Right lobe of liver (tissue), 4 donors: ENCODE measurements at regions not wholly inside any gene's neighbourhood (a gene's known extent, or its start where the extent isn't known, plus 50 kb on each side); places are given as distances from the start of the nearest gene placed in this dataset.

Experiments used
- POLR2A ChIP-seq: fragments of 450-650 bp; IDR thresholded peaks from one replicate; pipeline ENCODE4 v1.6.1; 2017; ENCODE audit warnings: antibody characterized with exemption, mild to moderate bottlenecking
- TF ChIP-seq, protein P1 (sequence below), 4 donors: fragments of 200-600 bp in 3 of 4; fragments of 450-650 bp in 1 of 4; IDR thresholded peaks; one replicate each; pipeline versions ENCODE4 v1.5.1 to v1.8.0; 2016 to 2022; ENCODE audit warnings: antibody characterized with exemption in 4 of 4, mild to moderate bottlenecking in 2 of 4
- donor health status: DM: no; HTN: no; CAD: no.
- donor health status: DM: no; HTN: no; CAD: no.
- donor health status: DM: no; HTN: yes; CAD: no.

DNA sequence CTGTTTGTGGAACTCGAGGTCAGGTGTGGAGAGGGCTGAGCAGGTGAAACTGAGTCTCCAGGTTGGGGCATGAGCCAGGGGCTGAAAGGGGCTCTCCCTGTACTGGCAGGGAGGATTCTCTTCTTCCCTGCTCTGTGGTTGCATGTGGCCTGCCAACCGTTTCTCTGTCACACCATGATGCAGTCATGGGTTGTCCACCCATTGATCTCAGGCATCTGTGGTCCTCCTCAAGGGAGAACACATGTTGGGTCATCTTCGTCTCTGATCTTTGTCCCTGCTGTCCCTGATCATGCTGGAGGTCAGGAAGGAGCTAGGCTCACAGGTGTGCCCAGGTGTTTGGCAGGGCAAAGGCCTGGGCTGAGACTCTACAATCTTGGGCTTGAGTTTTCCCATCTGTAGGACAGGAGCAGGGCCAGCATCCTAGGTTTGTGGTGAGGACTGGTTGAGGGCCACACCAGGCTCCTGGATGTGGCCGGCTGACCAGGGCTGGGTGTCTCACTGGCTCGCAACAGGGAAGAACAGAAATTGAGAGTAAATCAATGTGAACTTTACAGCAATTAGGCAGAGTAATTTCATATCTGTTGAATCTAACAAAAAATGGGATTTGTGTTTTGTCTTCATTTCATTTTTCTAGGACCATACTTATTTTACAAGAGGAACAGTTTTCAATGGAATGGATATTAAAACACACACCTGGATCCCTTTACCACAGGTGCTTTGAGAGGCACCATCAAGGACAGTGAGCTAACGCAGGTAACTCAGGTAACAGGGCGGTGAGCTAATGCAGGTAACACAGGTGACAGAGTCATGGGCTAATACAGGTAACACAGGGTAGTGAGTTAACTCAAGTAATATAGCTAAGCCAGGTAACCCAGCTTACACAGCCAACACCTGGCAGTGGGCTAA is 58.5 kb upstream of the IGFBP3 start:
- TF ChIP-seq, protein P1, sequence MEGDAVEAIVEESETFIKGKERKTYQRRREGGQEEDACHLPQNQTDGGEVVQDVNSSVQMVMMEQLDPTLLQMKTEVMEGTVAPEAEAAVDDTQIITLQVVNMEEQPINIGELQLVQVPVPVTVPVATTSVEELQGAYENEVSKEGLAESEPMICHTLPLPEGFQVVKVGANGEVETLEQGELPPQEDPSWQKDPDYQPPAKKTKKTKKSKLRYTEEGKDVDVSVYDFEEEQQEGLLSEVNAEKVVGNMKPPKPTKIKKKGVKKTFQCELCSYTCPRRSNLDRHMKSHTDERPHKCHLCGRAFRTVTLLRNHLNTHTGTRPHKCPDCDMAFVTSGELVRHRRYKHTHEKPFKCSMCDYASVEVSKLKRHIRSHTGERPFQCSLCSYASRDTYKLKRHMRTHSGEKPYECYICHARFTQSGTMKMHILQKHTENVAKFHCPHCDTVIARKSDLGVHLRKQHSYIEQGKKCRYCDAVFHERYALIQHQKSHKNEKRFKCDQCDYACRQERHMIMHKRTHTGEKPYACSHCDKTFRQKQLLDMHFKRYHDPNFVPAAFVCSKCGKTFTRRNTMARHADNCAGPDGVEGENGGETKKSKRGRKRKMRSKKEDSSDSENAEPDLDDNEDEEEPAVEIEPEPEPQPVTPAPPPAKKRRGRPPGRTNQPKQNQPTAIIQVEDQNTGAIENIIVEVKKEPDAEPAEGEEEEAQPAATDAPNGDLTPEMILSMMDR (IDR thresholded peaks at IDR 0.05) = no peak
- no peak for TF ChIP-seq POLR2A
